HG03060 (cell line): ENCODE measurements at regions not wholly inside any gene's neighbourhood (a gene's known extent, or its start where the extent isn't known, plus 50 kb on each side); places are given as distances from the start of the nearest gene placed in this dataset.

Source experiments
- ATAC-seq: cut with Tn5 transposase; IDR thresholded peaks from one replicate; pipeline ENCODE4 v1.9.1; 2021; ENCODE audit warnings: low read depth, moderate number of reproducible peaks; ENCODE audit not compliant: unreplicated experiment

DNA sequence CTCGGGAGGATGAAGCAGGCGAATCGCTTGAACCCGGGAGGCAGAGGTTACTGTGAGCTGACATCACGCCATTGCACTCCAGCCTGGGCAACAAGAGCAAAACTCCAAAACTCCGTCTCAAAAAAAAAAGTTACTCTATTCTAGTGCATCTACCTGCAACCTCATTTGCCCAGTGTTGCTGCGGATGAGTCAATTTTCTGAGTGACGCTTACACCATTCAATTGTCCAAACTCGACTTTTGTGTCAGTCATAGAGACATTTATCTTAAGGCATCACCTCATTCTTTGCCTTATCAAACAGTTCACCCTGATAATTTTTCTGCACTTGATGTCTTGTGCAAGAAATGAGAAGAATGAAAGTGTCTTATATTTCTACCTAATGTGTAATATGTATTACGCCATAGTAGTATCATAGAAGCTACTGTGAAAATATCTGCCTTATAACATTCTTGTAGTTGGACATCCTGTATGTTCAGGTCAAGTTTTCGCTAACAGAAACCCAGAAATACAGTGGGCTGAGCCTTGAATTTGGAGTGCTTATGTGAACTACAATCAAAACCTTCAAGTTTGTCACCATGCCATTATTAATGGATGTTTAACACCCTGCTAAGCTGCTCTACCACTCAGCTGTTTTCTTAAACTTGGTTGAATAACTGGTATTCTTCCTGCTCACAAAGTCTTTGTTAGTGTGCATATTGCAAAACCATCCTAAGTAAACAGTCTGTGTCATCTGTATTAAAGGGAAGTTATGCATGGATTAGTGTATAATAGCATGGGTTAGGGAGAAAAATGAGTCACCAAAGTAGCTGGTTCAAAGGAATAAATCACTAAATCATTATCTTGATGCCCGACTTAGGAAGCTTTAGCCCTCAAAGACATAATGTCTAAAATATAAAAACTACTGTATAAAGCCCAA lies 531.0 kb upstream of the NR2F2 start:
- no peak for ATAC-seq

GRCh38 chr15:95804484-95804883 lies 526.0 kb upstream of the NR2F2 start:
- ATAC-seq: no peak

- no peak for ATAC-seq
These were observed 518.0 kb upstream of the NR2F2 start for GRCh38 chr15:95812491-95812890.

- ATAC-seq: no peak
These were observed 515.6 kb upstream of the NR2F2 start for GRCh38 chr15:95814908-95815307.

DNA sequence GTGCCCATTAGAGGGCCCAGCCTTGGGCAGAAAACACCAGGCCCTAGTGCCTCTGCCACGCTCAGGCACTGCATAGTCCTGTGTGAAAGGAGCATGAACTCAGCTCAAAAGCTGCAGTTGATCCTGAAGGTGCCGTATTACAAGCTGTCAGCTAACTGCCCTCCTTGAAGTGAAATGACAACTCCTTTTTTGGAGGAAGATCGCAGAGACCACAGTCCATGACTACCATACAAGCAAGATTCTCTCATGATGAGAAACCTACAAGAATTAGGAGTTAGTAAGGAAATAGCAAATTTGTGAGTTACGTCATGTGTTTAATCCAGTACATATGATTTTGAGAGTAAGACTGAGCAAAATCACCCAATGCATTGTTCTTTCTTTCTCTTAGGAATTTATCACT lies 513.9 kb upstream of the NR2F2 start:
- ATAC-seq: no peak

GRCh38 chr15:95822961-95823360 lies 507.5 kb upstream of the NR2F2 start:
- ATAC-seq: no peak

- no peak for ATAC-seq
These were observed 505.3 kb upstream of the NR2F2 start for GRCh38 chr15:95825208-95825607.

DNA sequence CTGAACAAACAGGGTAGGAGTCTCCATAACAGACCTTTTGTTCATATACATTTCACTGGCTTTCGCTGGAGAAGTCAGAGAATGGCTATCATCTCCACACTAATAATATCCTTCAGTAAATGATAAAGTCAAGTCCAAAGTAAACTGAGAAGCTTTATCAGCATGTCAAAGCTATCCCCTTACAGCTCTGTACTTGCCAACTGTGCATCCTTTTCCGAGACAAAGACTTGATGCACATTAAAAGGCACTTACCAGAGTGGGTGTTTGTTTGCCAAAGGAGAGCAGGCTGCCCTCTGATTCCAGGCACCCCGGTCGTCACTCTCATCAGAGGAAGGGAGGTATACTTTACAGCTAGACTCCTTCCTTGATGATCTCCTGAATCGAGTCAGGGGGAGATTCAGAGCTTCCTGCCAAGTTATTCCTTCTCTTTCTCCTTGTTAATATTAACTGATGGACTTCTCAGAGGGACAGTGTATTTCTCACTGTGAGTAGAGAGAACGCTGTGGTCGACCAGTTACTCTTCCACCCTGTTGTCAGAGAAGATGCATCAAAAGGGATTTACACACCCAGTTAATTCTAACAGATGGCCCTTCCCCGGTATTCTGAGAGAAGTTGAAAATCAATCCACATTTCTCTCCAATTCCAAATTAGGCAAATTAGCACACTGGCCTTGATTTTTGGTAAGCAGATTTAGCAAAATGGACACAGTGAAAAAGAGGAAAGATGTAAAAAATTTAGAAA lies 504.7 kb upstream of the NR2F2 start:
- ATAC-seq: no peak

DNA sequence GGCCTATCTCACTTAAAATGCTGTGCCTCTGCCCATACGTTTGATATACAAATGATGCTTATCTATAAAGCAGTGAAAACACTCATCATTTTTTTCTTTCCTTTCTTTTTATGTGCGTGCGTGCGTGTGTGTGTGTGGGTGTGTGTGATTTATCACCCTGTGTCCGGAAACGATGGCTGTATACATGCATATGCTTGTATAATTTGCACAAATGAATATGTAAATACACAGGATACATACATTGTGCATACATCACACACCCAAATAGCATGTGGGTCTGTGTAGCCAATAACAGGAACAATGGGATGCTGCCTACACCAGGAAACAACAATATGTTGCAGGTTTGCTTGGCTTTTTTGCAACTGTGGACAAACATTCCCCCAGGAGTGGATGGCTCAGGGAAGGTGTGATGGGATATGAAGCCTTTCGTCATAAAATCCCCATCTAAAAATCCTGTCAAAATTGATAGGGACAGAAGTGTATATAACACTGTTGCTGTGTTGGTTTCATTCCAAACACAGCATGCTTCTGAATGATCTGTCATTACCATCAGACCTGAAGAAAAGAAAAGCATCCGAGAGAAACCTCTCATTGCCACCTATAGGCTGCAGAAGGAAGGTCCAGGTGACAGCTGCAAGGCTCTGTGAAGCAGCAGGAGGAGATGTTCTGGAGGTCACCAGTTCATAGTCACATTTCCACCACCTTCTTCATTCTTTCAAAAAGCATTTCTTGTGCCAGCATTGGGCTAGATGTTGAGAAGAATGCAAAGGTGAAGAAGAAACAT lies 503.9 kb upstream of the NR2F2 start:
- ATAC-seq: no peak

DNA sequence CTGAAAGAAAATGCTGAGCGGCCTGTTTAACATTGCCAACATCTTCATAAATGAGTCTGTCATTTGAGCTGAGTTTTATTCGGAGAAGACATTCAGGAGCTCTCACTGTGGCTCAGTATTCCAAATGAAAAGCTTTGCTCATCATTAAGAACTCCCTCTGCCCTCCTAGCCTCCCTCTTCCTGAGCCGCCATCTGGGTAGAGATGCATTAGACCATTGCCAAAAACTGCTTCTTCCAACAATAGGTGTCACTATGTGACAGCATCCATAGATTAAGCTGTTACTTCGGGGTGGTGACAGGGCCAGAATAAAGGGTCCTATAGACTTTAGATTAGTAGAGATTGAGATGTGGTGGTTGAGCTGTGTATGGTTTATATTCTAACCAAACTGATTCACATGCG lies 501.4 kb upstream of the NR2F2 start:
- no peak for ATAC-seq

GRCh38 chr15:95830281-95830680 lies 500.2 kb upstream of the NR2F2 start:
- no peak for ATAC-seq

GRCh38 chr15:95832668-95833067 lies 497.8 kb upstream of the NR2F2 start:
- ATAC-seq: no peak

DNA sequence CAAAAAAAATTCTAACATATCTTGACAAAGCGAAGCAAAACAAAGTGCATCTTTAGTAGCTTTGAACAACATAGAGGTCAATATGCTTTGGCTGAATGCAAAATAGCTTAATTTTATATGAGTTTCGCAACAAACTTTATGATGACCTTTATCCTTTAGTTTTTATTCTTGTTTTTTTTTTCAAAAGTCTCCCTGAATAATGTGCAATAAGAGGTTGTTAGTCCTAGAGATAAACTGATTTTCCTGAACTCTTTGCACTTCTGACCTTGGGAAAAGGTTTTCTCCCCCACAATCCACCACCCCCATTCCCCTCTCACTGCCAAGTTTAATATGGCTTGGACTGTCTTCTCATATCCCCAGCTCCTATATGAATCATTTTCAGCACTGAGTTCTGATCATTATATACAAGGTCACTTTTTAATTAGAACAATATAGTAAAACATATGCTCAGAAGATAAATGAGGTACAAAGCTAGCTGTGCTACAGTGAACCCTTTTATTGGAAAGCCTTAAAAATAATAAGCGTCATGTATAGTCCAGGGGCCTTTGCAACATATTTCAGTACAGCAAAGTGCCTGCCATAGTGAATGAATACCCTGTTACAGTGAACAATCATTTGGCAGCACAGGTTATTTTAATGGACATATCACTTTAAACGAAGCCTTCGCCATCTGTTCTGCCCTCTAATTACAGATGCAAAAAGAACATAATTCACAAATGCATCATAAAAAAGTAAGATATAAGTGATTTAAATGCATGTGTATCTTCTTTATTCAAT lies 496.3 kb upstream of the NR2F2 start:
- no peak for ATAC-seq

DNA sequence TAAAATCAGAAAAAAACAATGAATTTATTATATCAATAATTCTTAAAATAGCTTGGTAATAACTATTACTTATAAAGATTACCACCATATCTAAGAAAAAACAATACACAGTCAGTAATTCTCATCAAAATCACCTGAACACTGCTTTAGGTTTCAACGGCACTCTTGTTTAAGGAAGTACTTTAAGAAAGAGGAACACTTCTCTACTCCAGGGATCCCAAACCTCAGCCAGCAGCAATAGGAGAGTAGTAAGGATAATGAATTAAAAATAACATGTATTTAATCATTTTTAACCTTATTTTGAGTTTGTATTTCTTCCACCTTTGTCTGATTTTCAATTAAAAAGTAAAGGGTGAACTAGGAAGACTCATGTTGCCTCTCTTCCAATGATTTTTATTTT lies 494.0 kb upstream of the NR2F2 start:
- no peak for ATAC-seq

- no peak for ATAC-seq
These were observed 493.0 kb upstream of the NR2F2 start for GRCh38 chr15:95837341-95838004.

- ATAC-seq: peak; percentile 88
These were observed 491.1 kb upstream of the NR2F2 start for GRCh38 chr15:95839367-95839782.

DNA sequence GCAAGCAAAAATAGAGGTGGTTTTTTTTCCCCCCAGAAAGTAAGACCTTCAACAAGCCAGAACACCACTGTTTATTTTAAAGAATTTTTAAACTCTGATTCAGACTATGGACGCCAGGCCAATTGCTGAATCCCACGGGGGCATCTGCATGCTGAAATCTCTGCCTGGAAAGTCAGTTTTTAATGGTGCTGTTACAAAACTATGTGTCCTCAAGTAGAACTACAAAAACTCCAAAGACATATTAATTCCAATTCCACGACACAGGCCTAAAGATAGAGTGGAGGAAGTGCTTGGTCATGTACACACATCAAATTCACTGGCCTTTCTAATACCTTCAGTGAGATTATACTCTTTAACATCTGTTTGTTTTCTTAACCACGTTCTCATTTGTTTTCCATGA lies 490.5 kb upstream of the NR2F2 start:
- ATAC-seq: no peak

- no peak for ATAC-seq
These were observed 489.6 kb upstream of the NR2F2 start for GRCh38 chr15:95840855-95841254.

GRCh38 chr15:95842576-95842975 lies 487.9 kb upstream of the NR2F2 start:
- ATAC-seq: no peak
